AG04450 (cell line): ENCODE measurements at regions not wholly inside any gene's neighbourhood (a gene's known extent, or its start where the extent isn't known, plus 50 kb on each side); places are given as distances from the start of the nearest gene placed in this dataset.
A peak's percentile ranks its signal among the peaks of the same experiment; 100 is the strongest.

ENCODE experiments used
- CTCF ChIA-PET: fragments of 300-600, 350-600 bp; formaldehyde crosslinking; extraction: SDS; loops from one replicate; lab custom pipeline; 2022; ENCODE audit warnings: antibody characterized with exemption, inconsistent platforms; lab: Charles Lee
- POLR2A ChIA-PET: fragments of 350-600 bp; formaldehyde crosslinking; extraction: SDS; loops from one replicate; lab custom pipeline; 2021; ENCODE audit warnings: antibody characterized with exemption, inconsistent platforms; lab: Yijun Ruan, JAX
- DNase-seq: peaks from one replicate; pipeline ENCODE4 v3.0.0-alpha.2; 2011; ENCODE audit warnings: low read depth, low spot score
- H3K27ac ChIP-seq: one replicate; pipeline ENCODE4 v1.5.1; 2012; ENCODE audit warnings: low read depth, low read length, control low read depth
- H3K27me3 ChIP-seq: one replicate; pipeline ENCODE4 v1.6.0; 2012; ENCODE audit warnings: low read length; ENCODE audit not compliant: control insufficient read depth, insufficient read depth
- H3K4me3 ChIP-seq: 2 replicates; pipeline ENCODE4 v1.5.1; 2011; ENCODE audit warnings: mild to moderate bottlenecking, low read depth, low read length, control low read depth
- H3K9me3 ChIP-seq: 2 replicates; pipeline ENCODE4 v1.5.1; 2012; ENCODE audit warnings: low read length; ENCODE audit not compliant: control insufficient read depth, insufficient read depth
- TF ChIP-seq, protein P1 (sequence below): IDR thresholded peaks from 2 replicates; pipeline ENCODE4 v1.5.1; 2011; ENCODE audit warnings: low read depth, low read length, control low read depth, inconsistent platforms

GRCh38 chr20:4375881-4376280 is 126.8 kb upstream of the ADRA1D start:
- DNase-seq, result peak; percentile 68
- ChIA-PET POLR2A (no interaction called here), CTCF (interaction anchor here (0.6 to 0.8 kb wide), 2 partner anchors 71 to 284 kb away, joined by 3 read pairs; no protein-coding TSS in a partner anchor)
- TF ChIP-seq, protein P1, sequence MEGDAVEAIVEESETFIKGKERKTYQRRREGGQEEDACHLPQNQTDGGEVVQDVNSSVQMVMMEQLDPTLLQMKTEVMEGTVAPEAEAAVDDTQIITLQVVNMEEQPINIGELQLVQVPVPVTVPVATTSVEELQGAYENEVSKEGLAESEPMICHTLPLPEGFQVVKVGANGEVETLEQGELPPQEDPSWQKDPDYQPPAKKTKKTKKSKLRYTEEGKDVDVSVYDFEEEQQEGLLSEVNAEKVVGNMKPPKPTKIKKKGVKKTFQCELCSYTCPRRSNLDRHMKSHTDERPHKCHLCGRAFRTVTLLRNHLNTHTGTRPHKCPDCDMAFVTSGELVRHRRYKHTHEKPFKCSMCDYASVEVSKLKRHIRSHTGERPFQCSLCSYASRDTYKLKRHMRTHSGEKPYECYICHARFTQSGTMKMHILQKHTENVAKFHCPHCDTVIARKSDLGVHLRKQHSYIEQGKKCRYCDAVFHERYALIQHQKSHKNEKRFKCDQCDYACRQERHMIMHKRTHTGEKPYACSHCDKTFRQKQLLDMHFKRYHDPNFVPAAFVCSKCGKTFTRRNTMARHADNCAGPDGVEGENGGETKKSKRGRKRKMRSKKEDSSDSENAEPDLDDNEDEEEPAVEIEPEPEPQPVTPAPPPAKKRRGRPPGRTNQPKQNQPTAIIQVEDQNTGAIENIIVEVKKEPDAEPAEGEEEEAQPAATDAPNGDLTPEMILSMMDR, result no peak
- H3K27me3 ChIP-seq, result peaks cover 2% of the 10 kb centered on the region
- H3K27ac ChIP-seq, result peak overlapping the region; percentile 62
- H3K4me3 ChIP-seq, result no peak overlapping the region
- H3K9me3 ChIP-seq, result no peaks in the 10 kb centered on the region

- no peak for DNase-seq
- no peaks in the 10 kb centered on the region for H3K9me3 ChIP-seq
- CTCF ChIA-PET, result no interaction called here
- no peak overlapping the region for H3K4me3 ChIP-seq
- POLR2A ChIA-PET, result no interaction called here
- no peaks in the 10 kb centered on the region for H3K27me3 ChIP-seq
- TF ChIP-seq, protein P1, result no peak
- no peak overlapping the region for H3K27ac ChIP-seq
Observed at GRCh38 chr20:4373454-4373853, 124.4 kb upstream of the ADRA1D start.

GRCh38 chr20:4371623-4372251 is 122.7 kb upstream of the ADRA1D start:
- Histone ChIP-seq H3K27ac (no peak overlapping the region), H3K4me3 (no peak overlapping the region), H3K27me3 (no peaks in the 10 kb centered on the region), H3K9me3 (no peaks in the 10 kb centered on the region)
- DNase-seq, result no peak
- TF ChIP-seq, protein P1, result no peak
- ChIA-PET CTCF (no interaction called here), POLR2A (no interaction called here)

DNA sequence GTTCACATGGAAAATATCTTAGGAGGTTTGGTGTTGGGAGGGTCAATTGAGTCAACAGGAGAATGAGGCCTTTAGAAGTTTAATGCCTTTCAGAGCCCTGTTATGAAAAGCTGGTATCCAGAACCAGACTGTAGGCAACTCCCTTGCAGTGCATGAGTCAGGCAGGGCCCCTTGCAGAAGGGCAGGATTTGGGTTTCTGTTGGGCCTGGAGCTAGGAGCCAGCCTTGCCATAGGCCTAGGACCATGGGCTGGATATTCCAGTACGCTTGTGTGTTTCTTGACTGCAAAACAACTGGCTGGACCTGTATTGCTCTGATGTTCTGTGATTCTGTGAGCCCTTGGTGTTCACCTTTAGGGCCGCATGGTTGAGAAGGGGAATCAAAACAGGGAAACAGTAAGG is 121.8 kb upstream of the ADRA1D start:
- ChIA-PET CTCF (no interaction called here), POLR2A (interaction anchor here (0.7 kb wide), 1 partner anchor 29 kb away, joined by 3 read pairs; no protein-coding TSS in a partner anchor)
- Histone ChIP-seq H3K27me3 (no peaks in the 10 kb centered on the region), H3K9me3 (peaks cover 5% of the 10 kb centered on the region; the same call in 1 of the 2 replicates), H3K4me3 (no peak overlapping the region), H3K27ac (no peak overlapping the region)
- DNase-seq, result no peak
- TF ChIP-seq, protein P1, result no peak

DNA sequence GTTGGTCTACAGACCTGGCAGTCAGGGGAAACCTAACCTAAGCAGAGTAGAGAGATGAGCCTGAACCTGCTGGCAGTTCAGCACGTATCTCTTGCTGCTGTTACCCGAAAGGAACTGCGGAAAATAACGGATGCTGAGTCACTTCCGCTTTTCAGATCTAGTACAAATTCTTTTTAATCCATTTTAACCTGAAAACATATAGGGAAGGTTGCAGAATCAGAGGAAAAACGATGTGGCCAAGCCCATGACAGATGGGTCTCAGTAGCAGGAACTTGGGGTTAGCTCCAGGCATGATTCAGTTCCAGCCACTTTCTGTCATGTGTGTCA is 120.7 kb upstream of the ADRA1D start:
- peaks cover 6% of the 10 kb centered on the region; the same call in 1 of the 2 replicates for H3K9me3 ChIP-seq
- DNase-seq, result no peak
- H3K27me3 ChIP-seq, result no peaks in the 10 kb centered on the region
- TF ChIP-seq, protein P1, result no peak
- ChIA-PET POLR2A (no interaction called here), CTCF (no interaction called here)
- H3K4me3 ChIP-seq, result no peak overlapping the region
- no peak overlapping the region for H3K27ac ChIP-seq
